ENCODE measurements at regions not wholly inside any gene's neighbourhood (a gene's known extent, or its start where the extent isn't known, plus 50 kb on each side); places are given as distances from the start of the nearest gene placed in this dataset.
A peak's percentile ranks its signal among the peaks of the same experiment; 100 is the strongest.
"Not testable (repeated sequence)": the region's sequence is repeated elsewhere in the genome, so short reads cannot be mapped to it uniquely, and the experiment has no call there.

DNA sequence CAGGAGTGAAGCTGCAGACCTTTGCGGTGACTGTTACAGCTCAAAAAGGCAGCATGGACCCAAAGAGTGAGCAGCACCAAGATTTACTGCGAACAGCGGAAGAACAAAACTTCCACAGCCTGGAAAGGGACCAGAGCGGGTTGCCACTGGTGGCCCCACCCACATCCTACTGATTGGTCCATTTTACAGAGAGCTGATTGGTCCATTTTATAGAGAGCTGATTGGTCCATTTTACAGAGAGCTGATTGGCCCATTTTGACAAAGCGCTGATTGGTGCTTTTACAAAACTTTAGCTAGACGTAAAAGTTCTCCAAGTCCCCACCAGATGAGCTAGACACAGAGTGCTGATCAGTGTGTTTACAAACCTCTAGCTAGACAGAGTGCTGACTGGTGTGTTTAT, 134.2 kb upstream of the FRG1 start:
- H3K27ac Mint-ChIP-seq = no peak overlapping the region
- H3K27ac ChIP-seq (ENCODE audit: low read depth, low read length) = no peak overlapping the region
- H3K36me3 ChIP-seq (ENCODE audit: insufficient read depth, low read length) = no peaks in the 10 kb centered on the region
- ChIA-PET CTCF (no interaction called here), POLR2A (no interaction called here)
- no peak for DNase-seq
- no peaks in the 10 kb centered on the region for H3K4me1 Mint-ChIP-seq
- H3K36me3 Mint-ChIP-seq = peaks cover 0 to 7% (median 0%) of the 10 kb centered on the region in 3 donors
- peaks cover 3 to 5% of the 10 kb centered on the region in 2 donors for H3K27me3 Mint-ChIP-seq
- no peaks in the 10 kb centered on the region for H3K9me3 ChIP-seq (ENCODE audit: low read length)
- H3K4me3 Mint-ChIP-seq = no peak overlapping the region
- H3K4me3 ChIP-seq (ENCODE audit: low read length) = no peak overlapping the region
- H3K27me3 ChIP-seq (ENCODE audit: insufficient read depth, low read length, poor library complexity, severe bottlenecking) = no peaks in the 10 kb centered on the region
- peaks cover 4 to 26% (median 13%) of the 10 kb centered on the region in 5 donors for H3K9me3 Mint-ChIP-seq
- no peaks in the 10 kb centered on the region for H3K4me1 ChIP-seq (ENCODE audit: insufficient read depth, low read length)

DNA sequence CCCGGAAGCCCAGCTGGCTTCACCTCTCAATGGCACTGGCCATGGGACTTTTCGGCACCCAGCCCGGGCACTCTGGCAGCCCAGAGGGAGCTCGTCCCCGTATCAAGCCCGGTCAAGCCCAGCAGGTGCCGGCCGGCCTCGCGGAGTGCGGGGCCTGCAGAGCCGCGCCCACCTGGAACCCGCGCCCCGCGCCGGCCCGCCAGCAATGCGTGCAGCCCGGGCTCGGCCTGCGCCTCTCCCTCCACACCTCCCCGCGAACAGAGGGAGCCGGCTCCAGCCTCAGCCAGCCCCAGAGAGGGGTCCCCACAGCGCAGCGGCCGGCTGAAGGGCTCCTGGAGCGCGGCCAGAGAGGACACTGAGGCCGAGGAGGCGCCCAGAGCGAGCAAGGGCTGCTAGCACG, 133.6 kb upstream of the FRG1 start:
- no peak overlapping the region for H3K27ac Mint-ChIP-seq
- CTCF ChIA-PET = no interaction called here
- no peak for DNase-seq
- no peak overlapping the region for H3K27ac ChIP-seq (ENCODE audit: low read depth, low read length)
- H3K4me3 Mint-ChIP-seq = no peak overlapping the region
- peaks cover 3 to 5% of the 10 kb centered on the region in 2 donors for H3K27me3 Mint-ChIP-seq
- no peaks in the 10 kb centered on the region for H3K4me1 Mint-ChIP-seq
- no peaks in the 10 kb centered on the region for H3K4me1 ChIP-seq (ENCODE audit: insufficient read depth, low read length)
- no peaks in the 10 kb centered on the region for H3K36me3 ChIP-seq (ENCODE audit: insufficient read depth, low read length)
- H3K4me3 ChIP-seq (ENCODE audit: low read length) = no peak overlapping the region
- no peaks in the 10 kb centered on the region for H3K9me3 ChIP-seq (ENCODE audit: low read length)
- peaks cover 4 to 26% (median 13%) of the 10 kb centered on the region in 5 donors for H3K9me3 Mint-ChIP-seq
- peaks cover 0 to 8% (median 0%) of the 10 kb centered on the region in 3 donors for H3K36me3 Mint-ChIP-seq
- no peaks in the 10 kb centered on the region for H3K27me3 ChIP-seq (ENCODE audit: insufficient read depth, low read length, poor library complexity, severe bottlenecking)
- POLR2A ChIA-PET = no interaction called here

DNA sequence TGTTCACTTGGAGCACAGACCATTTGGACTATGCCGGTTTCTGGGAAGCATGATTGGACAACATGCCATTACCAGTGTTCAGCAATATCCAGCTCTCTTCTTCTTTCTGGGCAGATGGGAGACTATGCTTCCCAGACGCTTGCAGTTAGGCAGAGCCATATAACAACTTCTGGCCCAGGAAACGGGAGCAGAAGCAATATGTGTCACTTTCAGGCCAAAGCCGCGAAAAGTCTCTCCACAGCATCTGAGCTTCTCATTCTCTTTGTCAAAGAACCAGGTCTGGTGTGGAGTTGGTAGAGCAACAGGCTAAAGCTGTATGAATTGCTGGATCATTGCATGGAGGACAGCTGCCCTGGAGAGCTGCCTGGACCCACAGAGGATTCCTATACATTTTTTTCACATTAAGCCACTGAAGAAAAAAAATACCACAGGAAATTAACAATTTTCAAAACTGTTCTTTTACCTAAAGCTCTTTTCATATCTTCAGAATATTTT, 131.4 kb upstream of the FRG1 start:
- no peaks in the 10 kb centered on the region for H3K36me3 ChIP-seq (ENCODE audit: insufficient read depth, low read length)
- no peak overlapping the region for H3K27ac Mint-ChIP-seq
- no peak overlapping the region for H3K4me3 Mint-ChIP-seq
- H3K9me3 ChIP-seq (ENCODE audit: low read length) = no peaks in the 10 kb centered on the region
- H3K4me1 ChIP-seq (ENCODE audit: insufficient read depth, low read length) = no peaks in the 10 kb centered on the region
- no peak overlapping the region for H3K4me3 ChIP-seq (ENCODE audit: low read length)
- peaks cover 0 to 5% of the 10 kb centered on the region in 2 donors for H3K27me3 Mint-ChIP-seq
- DNase-seq = no peak
- H3K27ac ChIP-seq (ENCODE audit: low read depth, low read length) = no peak overlapping the region
- H3K36me3 Mint-ChIP-seq = peaks cover 0 to 8% (median 0%) of the 10 kb centered on the region in 3 donors
- H3K27me3 ChIP-seq (ENCODE audit: insufficient read depth, low read length, poor library complexity, severe bottlenecking) = no peaks in the 10 kb centered on the region
- ChIA-PET CTCF (no interaction called here), POLR2A (no interaction called here)
- H3K9me3 Mint-ChIP-seq = peaks cover 4 to 26% (median 12%) of the 10 kb centered on the region in 5 donors
- H3K4me1 Mint-ChIP-seq = no peaks in the 10 kb centered on the region

DNA sequence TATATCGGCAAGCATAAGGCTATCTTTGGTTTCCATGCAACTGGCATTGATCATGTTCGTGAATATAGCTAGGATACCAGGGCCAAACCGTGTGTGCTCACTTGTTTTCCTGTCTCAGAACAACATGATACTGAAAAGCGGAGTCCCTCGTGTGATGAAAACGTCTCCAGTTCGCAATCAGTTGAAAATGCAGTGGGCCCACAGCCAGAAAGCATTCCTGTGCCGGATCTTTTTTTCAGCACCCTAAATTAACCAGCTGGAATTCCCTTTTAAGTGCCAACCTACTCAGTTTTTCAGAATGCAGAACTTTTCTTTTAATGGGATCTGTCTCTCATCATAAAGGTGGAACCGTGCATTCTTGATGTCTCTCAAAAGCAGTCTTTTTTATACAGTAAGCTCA, 130.8 kb upstream of the FRG1 start:
- H3K27ac Mint-ChIP-seq = no peak overlapping the region
- Histone ChIP-seq H3K27ac (ENCODE audit: low read depth, low read length) (no peak overlapping the region), H3K4me1 (ENCODE audit: insufficient read depth, low read length) (no peaks in the 10 kb centered on the region), H3K36me3 (ENCODE audit: insufficient read depth, low read length) (no peaks in the 10 kb centered on the region), H3K9me3 (ENCODE audit: low read length) (no peaks in the 10 kb centered on the region), H3K4me3 (ENCODE audit: low read length) (no peak overlapping the region), H3K27me3 (ENCODE audit: insufficient read depth, low read length, poor library complexity, severe bottlenecking) (no peaks in the 10 kb centered on the region)
- no peaks in the 10 kb centered on the region for H3K4me1 Mint-ChIP-seq
- peaks cover 0 to 8% (median 0%) of the 10 kb centered on the region in 3 donors for H3K36me3 Mint-ChIP-seq
- H3K27me3 Mint-ChIP-seq = peaks cover 0 to 5% of the 10 kb centered on the region in 2 donors
- peaks cover 4 to 26% (median 12%) of the 10 kb centered on the region in 5 donors for H3K9me3 Mint-ChIP-seq
- POLR2A ChIA-PET = no interaction called here
- DNase-seq = no peak
- no peak overlapping the region for H3K4me3 Mint-ChIP-seq
- CTCF ChIA-PET = no interaction called here

DNA sequence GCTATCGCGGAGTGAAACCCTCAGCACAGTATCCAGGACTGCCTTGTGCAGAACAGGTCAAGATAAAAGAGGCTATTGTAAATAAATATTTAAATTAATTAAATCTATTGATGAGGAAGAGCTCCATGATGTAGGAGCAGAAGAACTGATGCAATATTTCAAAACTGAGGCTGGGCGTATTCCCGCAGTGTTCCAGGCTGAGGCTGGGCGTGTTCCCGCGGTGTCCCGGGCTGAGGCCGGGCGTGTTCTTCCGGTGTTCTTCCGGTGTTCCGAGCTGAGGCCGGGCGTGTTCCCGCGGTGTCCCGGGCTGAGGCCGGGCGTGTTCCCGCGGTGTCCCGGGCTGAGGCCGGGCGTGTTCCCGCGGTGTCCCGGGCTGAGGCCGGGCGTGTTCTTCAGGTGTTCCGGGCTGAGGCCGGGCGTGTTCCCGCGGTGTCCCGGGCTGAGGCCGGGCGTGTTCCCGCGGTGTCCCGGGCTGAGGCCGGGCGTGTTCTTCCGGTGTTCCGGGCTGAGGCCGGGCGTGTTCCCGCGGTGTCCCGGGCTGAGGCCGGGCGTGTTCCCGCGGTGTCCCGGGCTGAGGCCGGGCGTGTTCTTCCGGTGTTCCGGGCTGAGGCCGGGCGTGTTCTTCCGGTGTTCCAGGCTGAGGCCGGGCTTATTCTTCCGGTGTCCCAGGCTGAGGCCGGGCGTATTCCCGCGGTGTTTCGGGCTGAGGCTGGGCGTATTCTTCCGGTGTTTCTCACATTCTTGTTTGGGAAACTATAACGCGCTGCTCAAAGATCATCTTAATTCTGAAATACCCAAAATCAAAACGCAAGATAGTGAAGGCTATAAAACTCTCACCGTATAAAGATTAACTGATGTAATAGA, 130.1 kb upstream of the FRG1 start:
- Mint-ChIP-seq H3K9me3 (peaks cover 0 to 19% (median 12%) of the 10 kb centered on the region in 5 donors), H3K27ac (peak overlapping the region in 1 of 8 donors; percentile 63)
- CTCF ChIA-PET; H3K4me1 Mint-ChIP-seq; POLR2A ChIA-PET; H3K36me3 Mint-ChIP-seq; H3K4me3 ChIP-seq (ENCODE audit: low read length); H3K36me3 ChIP-seq (ENCODE audit: insufficient read depth, low read length); H3K27me3 Mint-ChIP-seq; H3K9me3 ChIP-seq (ENCODE audit: low read length); H3K27ac ChIP-seq (ENCODE audit: low read depth, low read length); H3K4me3 Mint-ChIP-seq; H3K27me3 ChIP-seq (ENCODE audit: insufficient read depth, low read length, poor library complexity, severe bottlenecking); DNase-seq; H3K4me1 ChIP-seq (ENCODE audit: insufficient read depth, low read length): not testable (repeated sequence)

DNA sequence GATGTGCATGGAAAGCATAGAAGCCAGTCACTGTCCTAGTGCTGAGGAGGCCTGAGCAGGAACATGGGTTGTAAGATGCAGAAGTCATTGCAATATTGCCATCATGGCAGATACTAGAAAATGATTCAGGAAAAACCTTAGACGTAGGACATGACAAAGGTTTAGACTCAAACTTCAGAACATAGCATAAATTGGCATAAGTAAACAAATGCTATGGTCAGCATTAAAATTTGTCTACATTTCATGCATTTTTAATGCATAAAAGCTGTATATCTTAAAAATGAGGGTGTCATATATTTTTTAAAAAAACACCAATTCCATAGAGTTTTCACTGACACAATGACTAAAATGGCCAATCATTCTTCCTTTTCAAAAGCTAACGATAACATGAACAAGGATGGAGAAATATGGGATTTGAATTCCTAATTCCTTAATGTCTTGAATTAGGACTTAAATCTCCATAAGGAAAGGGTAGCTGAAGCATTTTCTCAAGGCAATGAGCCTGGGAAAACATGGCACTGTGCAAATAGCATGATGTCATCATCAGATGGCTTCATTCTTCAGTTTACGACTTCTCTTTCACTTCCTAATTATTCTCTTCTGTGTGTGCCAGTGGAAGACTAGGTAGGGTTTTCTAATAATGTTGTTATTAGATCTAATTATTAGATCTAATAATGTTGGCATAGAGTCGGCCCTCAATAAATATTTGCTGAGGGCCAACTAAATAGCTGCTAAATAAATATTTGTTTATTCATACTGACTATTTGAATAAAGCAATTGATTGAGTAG, 125.1 kb upstream of the FRG1 start:
- Mint-ChIP-seq H3K4me1 (no peaks in the 10 kb centered on the region), H3K27me3 (peaks cover 0 to 5% of the 10 kb centered on the region in 2 donors), H3K36me3 (peaks cover 0 to 8% (median 0%) of the 10 kb centered on the region in 3 donors), H3K4me3 (no peak overlapping the region), H3K27ac (no peak overlapping the region), H3K9me3 (peaks cover 0 to 12% (median 7%) of the 10 kb centered on the region in 5 donors)
- H3K9me3 ChIP-seq (ENCODE audit: low read length) = no peaks in the 10 kb centered on the region
- H3K4me1 ChIP-seq (ENCODE audit: insufficient read depth, low read length) = no peaks in the 10 kb centered on the region
- no peak overlapping the region for H3K27ac ChIP-seq (ENCODE audit: low read depth, low read length)
- no peak for DNase-seq
- ChIA-PET POLR2A (no interaction called here), CTCF (no interaction called here)
- H3K4me3 ChIP-seq (ENCODE audit: low read length) = no peak overlapping the region
- H3K27me3 ChIP-seq (ENCODE audit: insufficient read depth, low read length, poor library complexity, severe bottlenecking) = no peaks in the 10 kb centered on the region
- H3K36me3 ChIP-seq (ENCODE audit: insufficient read depth, low read length) = no peaks in the 10 kb centered on the region

DNA sequence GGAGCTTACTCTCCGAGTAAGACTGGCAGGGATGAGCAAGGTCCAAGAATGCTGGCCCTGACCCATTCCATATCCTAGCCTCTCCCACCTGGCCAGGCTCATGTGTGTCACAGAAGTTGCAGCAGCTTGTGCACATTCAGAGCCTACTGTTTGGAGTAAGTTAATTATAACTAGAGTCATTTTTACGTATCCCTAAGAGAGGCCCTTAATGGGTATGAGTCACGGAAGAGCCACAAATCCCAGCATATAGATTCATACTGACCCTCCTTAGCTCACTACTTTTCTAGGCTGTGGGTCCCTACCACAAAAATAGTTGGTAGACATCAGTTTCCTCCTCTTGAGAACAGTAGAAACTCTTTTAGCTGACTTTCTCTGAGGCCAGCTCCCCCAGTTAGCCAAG, 118.3 kb upstream of the FRG1 start:
- Mint-ChIP-seq H3K27me3 (no peaks in the 10 kb centered on the region), H3K36me3 (no peaks in the 10 kb centered on the region), H3K9me3 (peaks cover 0 to 3% (median 0%) of the 10 kb centered on the region in 5 donors), H3K27ac (no peak overlapping the region), H3K4me3 (no peak overlapping the region), H3K4me1 (no peaks in the 10 kb centered on the region)
- H3K9me3 ChIP-seq (ENCODE audit: low read length) = no peaks in the 10 kb centered on the region
- no peaks in the 10 kb centered on the region for H3K4me1 ChIP-seq (ENCODE audit: insufficient read depth, low read length)
- CTCF ChIA-PET = interaction anchor here (1.4 kb wide), 1 partner anchor 9 kb away, joined by 3 read pairs; no protein-coding TSS in a partner anchor
- DNase-seq = no peak
- H3K36me3 ChIP-seq (ENCODE audit: insufficient read depth, low read length) = no peaks in the 10 kb centered on the region
- POLR2A ChIA-PET = no interaction called here
- no peak overlapping the region for H3K27ac ChIP-seq (ENCODE audit: low read depth, low read length)
- H3K4me3 ChIP-seq (ENCODE audit: low read length) = no peak overlapping the region
- no peaks in the 10 kb centered on the region for H3K27me3 ChIP-seq (ENCODE audit: insufficient read depth, low read length, poor library complexity, severe bottlenecking)

DNA sequence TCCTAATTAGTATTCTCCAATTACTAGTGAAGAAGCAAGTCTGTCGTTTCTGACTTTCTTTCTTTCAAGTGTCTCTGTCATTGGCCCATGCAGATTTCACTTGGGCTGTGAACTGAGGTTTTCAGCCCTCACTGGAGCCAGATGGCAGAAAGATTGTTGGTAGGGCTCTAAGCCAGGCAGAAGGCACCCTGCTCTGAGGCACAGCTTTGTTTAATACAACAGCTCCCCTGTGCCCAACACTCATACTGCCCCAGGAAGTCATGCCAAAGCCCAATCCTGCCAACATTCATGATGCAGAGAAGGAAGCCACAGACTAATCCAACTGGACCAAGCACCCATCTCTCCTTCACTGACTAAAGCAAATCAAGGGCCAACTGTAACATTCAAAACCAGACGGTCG, 117.1 kb upstream of the FRG1 start:
- H3K27me3 ChIP-seq (ENCODE audit: insufficient read depth, low read length, poor library complexity, severe bottlenecking) = no peaks in the 10 kb centered on the region
- ChIA-PET CTCF (no interaction called here), POLR2A (no interaction called here)
- H3K4me1 ChIP-seq (ENCODE audit: insufficient read depth, low read length) = no peaks in the 10 kb centered on the region
- peaks cover 0 to 3% (median 0%) of the 10 kb centered on the region in 5 donors for H3K9me3 Mint-ChIP-seq
- H3K4me3 ChIP-seq (ENCODE audit: low read length) = no peak overlapping the region
- H3K27me3 Mint-ChIP-seq = no peaks in the 10 kb centered on the region
- DNase-seq = no peak
- no peak overlapping the region for H3K27ac ChIP-seq (ENCODE audit: low read depth, low read length)
- H3K9me3 ChIP-seq (ENCODE audit: low read length) = no peaks in the 10 kb centered on the region
- H3K27ac Mint-ChIP-seq = no peak overlapping the region
- no peak overlapping the region for H3K4me3 Mint-ChIP-seq
- no peaks in the 10 kb centered on the region for H3K4me1 Mint-ChIP-seq
- no peaks in the 10 kb centered on the region for H3K36me3 Mint-ChIP-seq
- H3K36me3 ChIP-seq (ENCODE audit: insufficient read depth, low read length) = no peaks in the 10 kb centered on the region

Measured in CD8-positive, alpha-beta memory T cell (primary cell).